Activated CD8-positive, alpha-beta T cell treated with anti-CD3 and anti-CD28 coated beads, Interleukin-2, amount 10 ng/mL, durations not matched to agents 7 days and 5 days (primary cell): ENCODE measurements at regions not wholly inside any gene's neighbourhood (a gene's known extent, or its start where the extent isn't known, plus 50 kb on each side); places are given as distances from the start of the nearest gene placed in this dataset.

ENCODE experiments used
- ATAC-seq: fragments of 150-1000 bp; cut with Tn5 transposase; one replicate; pipeline ENCODE4 v1.10.0; 2021; ENCODE audit warnings: moderate library complexity
- CTCF ChIA-PET: fragments of 350-600 bp; sonication (Branson Sonifier 250); formaldehyde crosslinking; loops from one replicate; lab custom pipeline; 2021; ENCODE audit warnings: antibody characterized with exemption; lab: Charles Lee
- POLR2A ChIA-PET: fragments of 350-600 bp; sonication (Branson Sonifier 250); formaldehyde crosslinking; loops from one replicate; lab custom pipeline; 2021; ENCODE audit warnings: antibody characterized with exemption; lab: Charles Lee
- DNase-seq: peaks from one replicate; pipeline ENCODE4 v3.0.0-alpha.2; 2020
- H3K27ac Mint-ChIP-seq: one replicate; pipeline ENCODE4 v1.8.0; 2021; ENCODE audit warnings: mild to moderate bottlenecking, mixed read lengths
- H3K27me3 Mint-ChIP-seq: one replicate; pipeline ENCODE4 v1.8.0; 2021; ENCODE audit warnings: low read depth, mixed read lengths
- H3K36me3 Mint-ChIP-seq: one replicate; pipeline ENCODE4 v1.8.0; 2021; ENCODE audit warnings: low read depth, mixed read lengths
- H3K4me1 Mint-ChIP-seq: one replicate; pipeline ENCODE4 v1.8.0; 2021; ENCODE audit warnings: low read depth, mixed read lengths
- H3K4me3 Mint-ChIP-seq: one replicate; pipeline ENCODE4 v1.8.0; 2021; ENCODE audit warnings: mild to moderate bottlenecking, mixed read lengths
- H3K9me3 Mint-ChIP-seq: one replicate; pipeline ENCODE4 v1.8.0; 2022; ENCODE audit warnings: mixed read lengths; ENCODE audit not compliant: insufficient read depth

GRCh38 chr11:71190551-71190950 lies 61.8 kb downstream of the SHANK2 start:
- H3K36me3 Mint-ChIP-seq: no peaks in the 10 kb centered on the region

GRCh38 chr11:71189768-71190315 lies 62.5 kb downstream of the SHANK2 start:
- no peaks in the 10 kb centered on the region for H3K4me1 Mint-ChIP-seq
- ChIA-PET CTCF (no interaction called here), POLR2A (no interaction called here)
- no peaks in the 10 kb centered on the region for H3K36me3 Mint-ChIP-seq
- DNase-seq: no peak
- H3K27me3 Mint-ChIP-seq: no peaks in the 10 kb centered on the region
- no peaks in the 10 kb centered on the region for H3K9me3 Mint-ChIP-seq
- ATAC-seq: no peak
- no peak overlapping the region for H3K4me3 Mint-ChIP-seq
- no peak overlapping the region for H3K27ac Mint-ChIP-seq

More at GRCh38 chr11:71190551-71190950, 61.8 kb downstream of the SHANK2 start:
- Mint-ChIP-seq H3K4me3 (no peak overlapping the region), H3K27me3 (no peaks in the 10 kb centered on the region), H3K4me1 (no peaks in the 10 kb centered on the region), H3K9me3 (no peaks in the 10 kb centered on the region), H3K27ac (no peak overlapping the region)
- CTCF ChIA-PET: no interaction called here
- ATAC-seq (no peak), DNase-seq (no peak)
- POLR2A ChIA-PET: no interaction called here

- CTCF ChIA-PET: no interaction called here
- no peaks in the 10 kb centered on the region for H3K27me3 Mint-ChIP-seq
- H3K27ac Mint-ChIP-seq: no peak overlapping the region
- H3K9me3 Mint-ChIP-seq: no peaks in the 10 kb centered on the region
- POLR2A ChIA-PET: no interaction called here
- no peaks in the 10 kb centered on the region for H3K36me3 Mint-ChIP-seq
- H3K4me3 Mint-ChIP-seq: no peak overlapping the region
- H3K4me1 Mint-ChIP-seq: no peaks in the 10 kb centered on the region
- DNase-seq (no peak), ATAC-seq (no peak)
These were observed 63.2 kb downstream of the SHANK2 start for GRCh38 chr11:71188886-71189767.

- ChIA-PET POLR2A (no interaction called here), CTCF (no interaction called here)
- no peak overlapping the region for H3K4me3 Mint-ChIP-seq
- ATAC-seq: no peak
- no peak for DNase-seq
- H3K4me1 Mint-ChIP-seq: no peaks in the 10 kb centered on the region
- H3K27ac Mint-ChIP-seq: no peak overlapping the region
- H3K36me3 Mint-ChIP-seq: no peaks in the 10 kb centered on the region
- H3K27me3 Mint-ChIP-seq: no peaks in the 10 kb centered on the region
- no peaks in the 10 kb centered on the region for H3K9me3 Mint-ChIP-seq
These were observed 64.3 kb downstream of the SHANK2 start for GRCh38 chr11:71188073-71188472.

DNA sequence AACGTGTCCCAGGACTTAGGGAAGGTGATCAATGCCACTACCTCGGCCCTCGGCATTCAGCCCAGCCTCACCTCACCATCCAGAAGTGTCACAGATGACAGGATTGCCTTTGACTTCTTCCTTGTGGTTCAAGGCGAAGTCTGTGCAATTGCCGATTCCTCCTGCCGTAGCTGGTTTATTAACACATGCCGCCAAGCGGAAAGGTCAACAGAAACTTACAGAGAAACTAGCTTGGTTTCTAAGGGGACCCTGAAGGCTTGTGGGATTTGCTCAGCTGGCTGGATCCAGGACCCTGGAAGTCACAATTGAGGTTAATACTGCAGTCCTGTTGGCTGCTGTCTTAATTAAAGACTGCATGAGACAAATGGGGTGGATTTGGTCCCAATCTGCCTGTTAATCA lies 65.6 kb downstream of the SHANK2 start:
- no peaks in the 10 kb centered on the region for H3K9me3 Mint-ChIP-seq
- H3K4me3 Mint-ChIP-seq: no peak overlapping the region
- H3K27ac Mint-ChIP-seq: no peak overlapping the region
- H3K36me3 Mint-ChIP-seq: no peaks in the 10 kb centered on the region
- no peaks in the 10 kb centered on the region for H3K4me1 Mint-ChIP-seq
- no peak for DNase-seq
- H3K27me3 Mint-ChIP-seq: no peaks in the 10 kb centered on the region
- POLR2A ChIA-PET: no interaction called here
- CTCF ChIA-PET: no interaction called here
- ATAC-seq: no peak

DNA sequence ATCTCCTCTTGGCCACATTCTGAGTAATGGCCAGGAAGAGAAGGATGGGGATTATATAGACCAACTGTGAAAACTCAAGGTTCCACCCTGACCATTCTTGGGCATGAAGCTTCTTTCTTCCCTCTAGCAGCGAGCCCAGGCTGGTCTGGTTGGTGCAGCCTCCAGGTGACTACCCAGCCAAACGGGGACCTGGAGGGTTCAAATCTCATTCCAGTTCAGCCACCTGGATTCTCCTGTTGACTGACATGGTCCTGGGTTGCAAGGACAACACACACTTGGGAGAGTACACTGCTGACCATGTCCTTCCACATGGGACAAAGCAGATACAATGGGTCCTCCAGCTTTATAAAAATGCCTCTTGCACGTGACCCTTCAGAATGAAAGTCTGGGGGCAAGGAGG lies 67.0 kb downstream of the SHANK2 start:
- Mint-ChIP-seq H3K27me3 (no peaks in the 10 kb centered on the region), H3K36me3 (no peaks in the 10 kb centered on the region), H3K4me1 (no peaks in the 10 kb centered on the region), H3K27ac (no peak overlapping the region), H3K9me3 (no peaks in the 10 kb centered on the region), H3K4me3 (no peak overlapping the region)
- ChIA-PET CTCF (no interaction called here), POLR2A (interaction anchor here (0.6 kb wide), 1 partner anchor 587 kb away, joined by 3 read pairs; no protein-coding TSS in a partner anchor)
- DNase-seq (no peak), ATAC-seq (no peak)

DNA sequence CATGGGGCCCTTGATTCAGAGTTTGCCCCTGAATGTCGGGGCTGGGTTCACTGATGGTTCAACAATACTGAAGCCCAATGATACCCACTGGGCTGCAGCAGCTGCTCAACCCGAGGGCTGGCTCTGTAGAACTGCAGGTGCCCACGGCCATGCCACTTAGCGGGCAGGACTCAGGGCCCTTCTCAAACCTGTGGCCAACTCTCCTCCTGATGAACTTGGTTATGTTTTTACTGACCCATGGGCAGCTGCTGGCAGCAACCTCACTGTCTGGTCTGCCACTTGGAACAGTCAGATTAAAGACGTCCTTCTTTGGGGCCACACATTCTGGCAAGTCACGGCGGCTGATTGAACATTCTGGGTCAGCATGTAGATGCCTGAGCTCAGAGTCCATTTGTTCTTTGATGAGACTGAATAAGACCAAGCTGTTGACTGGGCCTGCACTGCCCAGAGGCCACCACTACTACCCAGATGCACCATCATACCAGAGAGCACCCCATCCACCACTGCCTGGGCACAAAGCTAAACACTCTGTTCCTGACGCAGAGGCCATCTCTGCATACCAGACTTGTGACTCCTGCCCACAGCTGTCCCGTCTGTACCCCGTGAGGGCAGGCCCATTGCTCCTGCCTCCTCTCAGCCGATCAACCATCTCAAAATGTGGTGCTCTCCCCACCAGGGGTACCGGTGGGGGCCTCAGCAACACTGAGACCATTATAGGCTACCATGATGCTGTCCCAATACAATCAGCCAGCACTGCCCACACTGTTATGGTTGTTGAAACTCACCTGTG lies 67.8 kb downstream of the SHANK2 start:
- Mint-ChIP-seq H3K4me1 (no peaks in the 10 kb centered on the region), H3K9me3 (no peaks in the 10 kb centered on the region), H3K4me3 (no peak overlapping the region), H3K27me3 (peaks cover 7% of the 10 kb centered on the region), H3K27ac (no peak overlapping the region), H3K36me3 (no peaks in the 10 kb centered on the region)
- no peak for ATAC-seq
- ChIA-PET CTCF (no interaction called here), POLR2A (no interaction called here)
- no peak for DNase-seq

- no peak for DNase-seq
- Mint-ChIP-seq H3K27ac (no peak overlapping the region), H3K4me1 (no peaks in the 10 kb centered on the region), H3K4me3 (no peak overlapping the region), H3K27me3 (peaks cover 14% of the 10 kb centered on the region), H3K9me3 (no peaks in the 10 kb centered on the region), H3K36me3 (no peaks in the 10 kb centered on the region)
- CTCF ChIA-PET: no interaction called here
- POLR2A ChIA-PET: no interaction called here
- ATAC-seq: no peak
These were observed 68.5 kb downstream of the SHANK2 start for GRCh38 chr11:71183878-71184277.

GRCh38 chr11:71182791-71183677 lies 69.3 kb downstream of the SHANK2 start:
- DNase-seq: no peak
- ATAC-seq: no peak
- ChIA-PET CTCF (no interaction called here), POLR2A (no interaction called here)
- H3K4me1 Mint-ChIP-seq: no peaks in the 10 kb centered on the region
- no peaks in the 10 kb centered on the region for H3K36me3 Mint-ChIP-seq
- H3K27ac Mint-ChIP-seq: no peak overlapping the region
- peaks cover 14% of the 10 kb centered on the region for H3K27me3 Mint-ChIP-seq
- no peaks in the 10 kb centered on the region for H3K9me3 Mint-ChIP-seq
- no peak overlapping the region for H3K4me3 Mint-ChIP-seq

- Mint-ChIP-seq H3K9me3 (no peaks in the 10 kb centered on the region), H3K4me3 (no peak overlapping the region), H3K4me1 (no peaks in the 10 kb centered on the region), H3K27me3 (peaks cover 16% of the 10 kb centered on the region), H3K27ac (no peak overlapping the region), H3K36me3 (no peaks in the 10 kb centered on the region)
- DNase-seq (no peak), ATAC-seq (no peak)
- ChIA-PET CTCF (no interaction called here), POLR2A (no interaction called here)
These were observed 70.8 kb downstream of the SHANK2 start for GRCh38 chr11:71181566-71181965.

DNA sequence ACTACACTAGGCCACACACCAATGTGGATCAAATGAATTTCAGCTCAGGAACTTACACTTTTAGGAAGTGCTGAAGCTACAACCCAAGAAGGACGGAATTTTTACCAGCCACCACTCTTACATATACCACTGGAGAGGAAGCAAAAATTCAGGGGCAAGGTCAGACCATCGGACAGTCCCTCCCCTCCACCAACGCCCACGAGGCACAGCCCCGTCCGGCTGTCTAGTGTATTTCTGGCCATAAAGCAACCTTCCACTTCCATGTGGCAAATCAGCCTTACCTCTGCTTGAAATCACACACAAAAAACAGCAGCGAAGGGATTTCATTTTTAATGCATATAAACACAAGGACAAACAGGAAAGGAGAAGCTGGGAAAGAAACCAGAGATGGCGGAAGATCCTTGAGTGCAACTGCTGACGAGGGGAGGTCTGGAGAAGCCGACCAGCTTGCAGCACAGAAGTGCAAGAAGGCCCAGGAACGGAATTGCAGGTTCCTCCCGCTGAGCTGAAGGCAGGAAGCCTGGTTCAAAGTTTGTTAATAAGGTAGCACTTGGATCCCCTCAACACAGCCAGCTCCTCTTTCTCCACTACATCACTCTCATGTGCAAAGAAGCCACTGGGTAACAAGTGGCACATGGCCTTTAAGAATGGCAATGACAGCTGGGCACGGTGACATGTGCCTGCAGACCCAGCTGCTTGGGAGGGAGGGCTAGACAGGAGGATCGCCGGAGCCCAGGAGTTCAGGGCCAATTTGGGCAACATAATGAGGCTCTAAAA lies 71.5 kb downstream of the SHANK2 start:
- Mint-ChIP-seq H3K4me3 (no peak overlapping the region), H3K9me3 (no peaks in the 10 kb centered on the region), H3K27me3 (peaks cover 19% of the 10 kb centered on the region), H3K36me3 (no peaks in the 10 kb centered on the region), H3K27ac (no peak overlapping the region), H3K4me1 (no peaks in the 10 kb centered on the region)
- ChIA-PET CTCF (no interaction called here), POLR2A (no interaction called here)
- DNase-seq: no peak
- ATAC-seq: no peak
